Neural progenitor cell (in vitro differentiated cells): ENCODE measurements at regions not wholly inside any gene's neighbourhood (a gene's known extent, or its start where the extent isn't known, plus 50 kb on each side); places are given as distances from the start of the nearest gene placed in this dataset.
"Not testable (repeated sequence)": the region's sequence is repeated elsewhere in the genome, so short reads cannot be mapped to it uniquely, and the experiment has no call there.

Experiments used
- DNase-seq: peaks from one replicate; pipeline ENCODE4 v3.0.0-alpha.2; 2016; ENCODE audit warnings: low spot score
- H2AFZ ChIP-seq: fragments of 200-600 bp; sonication (generic); replicated peaks from 2 replicates; pipeline ENCODE4 v1.6.1; 2016; ENCODE audit warnings: antibody characterized with exemption
- H3F3A ChIP-seq: fragments of 200-600 bp; sonication (generic); 2 replicates; pipeline ENCODE4 v1.6.1; 2016; ENCODE audit warnings: antibody characterized with exemption, low read depth
- H3K27ac ChIP-seq: fragments of 200-600 bp; sonication (generic); 2 replicates; pipeline ENCODE4 v1.5.1; 2016; ENCODE audit warnings: mild to moderate bottlenecking
- H3K27me3 ChIP-seq: fragments of 200-600 bp; sonication (generic); 2 replicates; pipeline ENCODE4 v1.6.1; 2016; ENCODE audit warnings: mild to moderate bottlenecking, moderate library complexity
- H3K36me3 ChIP-seq: fragments of 200-600 bp; sonication (generic); 2 replicates; pipeline ENCODE4 v1.5.1; 2016
- H3K4me1 ChIP-seq: fragments of 200-600 bp; sonication (generic); 2 replicates; pipeline ENCODE4 v1.6.1; 2016; ENCODE audit warnings: mixed run types
- H3K4me2 ChIP-seq: fragments of 200-600 bp; sonication (generic); 2 replicates; pipeline ENCODE4 v1.6.1; 2016
- H3K4me3 ChIP-seq: fragments of 200-600 bp; sonication (generic); 2 replicates; pipeline ENCODE4 v1.5.1; 2016
- H3K79me2 ChIP-seq: fragments of 200-600 bp; sonication (generic); 2 replicates; pipeline ENCODE4 v1.6.1; 2016; ENCODE audit warnings: low read depth
- H3K9ac ChIP-seq: fragments of 200-600 bp; sonication (generic); 2 replicates; pipeline ENCODE4 v1.6.1; 2016
- H3K9me3 ChIP-seq: fragments of 200-600 bp; sonication (generic); 2 replicates; pipeline ENCODE4 v1.5.1; 2016; ENCODE audit warnings: low read depth
- H4K20me1 ChIP-seq: fragments of 200-600 bp; sonication (generic); 2 replicates; pipeline ENCODE4 v1.6.1; 2016; ENCODE audit warnings: low read depth
- H3K27ac Mint-ChIP-seq: 3 replicates; pipeline ENCODE4 v1.8.0; 2021; ENCODE audit warnings: mixed read lengths
- H3K27me3 Mint-ChIP-seq: 2 replicates; pipeline ENCODE4 v1.8.0; 2022; ENCODE audit warnings: low read depth, mild to moderate bottlenecking, inconsistent platforms, moderate library complexity, mixed read lengths; ENCODE audit not compliant: insufficient read depth
- H3K36me3 Mint-ChIP-seq: 3 replicates; pipeline ENCODE4 v1.8.0; 2021; ENCODE audit warnings: mixed read lengths
- H3K4me1 Mint-ChIP-seq: 3 replicates; pipeline ENCODE4 v1.8.0; 2021; ENCODE audit warnings: mixed read lengths
- H3K4me3 Mint-ChIP-seq: 3 replicates; pipeline ENCODE4 v1.8.0; 2021; ENCODE audit warnings: mild to moderate bottlenecking, moderate library complexity, mixed read lengths
- H3K9me3 Mint-ChIP-seq: 3 replicates; pipeline ENCODE4 v1.8.0; 2020; ENCODE audit warnings: mixed read lengths
- CTCF ChIP-seq: fragments of 200-600 bp; sonication (generic); IDR thresholded peaks from 2 replicates; pipeline ENCODE4 v1.5.1; 2017; ENCODE audit warnings: antibody characterized with exemption, mild to moderate bottlenecking
- EZH2 ChIP-seq: fragments of 200-600 bp; sonication (generic); IDR thresholded peaks from 2 replicates; pipeline ENCODE4 v1.6.1; 2017; ENCODE audit warnings: antibody characterized with exemption, mild to moderate bottlenecking, moderate library complexity
- EZH2phosphoT487 ChIP-seq: fragments of 200-600 bp; sonication (generic); IDR thresholded peaks from 2 replicates; pipeline ENCODE4 v1.6.1; 2017; ENCODE audit warnings: antibody characterized with exemption

GRCh38 chr15:34655326-34655725 lies 71.9 kb upstream of the GOLGA8B start:
- Mint-ChIP-seq H3K4me1 (no peaks in the 10 kb centered on the region), H3K9me3 (no peaks in the 10 kb centered on the region), H3K27ac (no peak overlapping the region), H3K27me3 (peaks cover 2% of the 10 kb centered on the region), H3K4me3 (no peak overlapping the region), H3K36me3 (no peaks in the 10 kb centered on the region)
- Histone ChIP-seq H4K20me1 (no peaks in the 10 kb centered on the region), H3K36me3 (no peaks in the 10 kb centered on the region), H3F3A (no peaks in the 10 kb centered on the region), H3K27ac (no peak overlapping the region), H3K9me3 (no peaks in the 10 kb centered on the region), H3K9ac (no peak overlapping the region), H3K79me2 (no peaks in the 10 kb centered on the region), H3K4me2 (no peak overlapping the region), H2AFZ (no peak overlapping the region), H3K4me1 (no peaks in the 10 kb centered on the region), H3K27me3 (no peaks in the 10 kb centered on the region), H3K4me3 (no peak overlapping the region)
- no peak for TF ChIP-seq CTCF
- no peak for TF ChIP-seq EZH2phosphoT487
- TF ChIP-seq EZH2, result no peak
- DNase-seq, result no peak

GRCh38 chr15:34654625-34655024 lies 71.2 kb upstream of the GOLGA8B start:
- Mint-ChIP-seq H3K4me1 (no peaks in the 10 kb centered on the region), H3K36me3 (no peaks in the 10 kb centered on the region), H3K9me3 (no peaks in the 10 kb centered on the region), H3K4me3 (no peak overlapping the region), H3K27me3 (peaks cover 2% of the 10 kb centered on the region), H3K27ac (no peak overlapping the region)
- Histone ChIP-seq H3K4me2 (no peak overlapping the region), H3K79me2 (no peaks in the 10 kb centered on the region), H4K20me1 (no peaks in the 10 kb centered on the region), H3F3A (no peaks in the 10 kb centered on the region), H3K27me3 (no peaks in the 10 kb centered on the region), H3K4me1 (no peaks in the 10 kb centered on the region), H3K36me3 (no peaks in the 10 kb centered on the region), H2AFZ (no peak overlapping the region), H3K27ac (no peak overlapping the region), H3K4me3 (no peak overlapping the region), H3K9me3 (no peaks in the 10 kb centered on the region), H3K9ac (no peak overlapping the region)
- TF ChIP-seq CTCF (no peak), EZH2 (no peak), EZH2phosphoT487 (no peak)
- no peak for DNase-seq

DNA sequence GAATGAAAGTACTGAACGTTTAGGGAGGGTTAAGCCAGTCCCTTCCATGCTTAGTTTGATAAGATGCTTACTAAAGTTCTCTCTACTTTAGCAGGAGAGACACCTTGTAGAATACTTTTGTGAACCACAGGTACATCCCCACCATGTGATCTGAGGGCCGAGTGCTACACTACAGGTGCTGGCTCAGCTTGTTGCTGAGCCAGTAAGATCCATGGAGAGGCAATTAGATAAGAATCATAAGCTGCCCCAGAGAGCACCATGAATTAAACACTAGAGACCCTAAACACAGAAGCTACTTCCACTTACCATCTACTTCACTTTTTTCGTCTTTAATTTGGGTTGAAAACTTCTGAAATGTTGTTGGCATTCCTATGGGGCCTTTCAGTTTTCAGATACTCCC lies 70.5 kb upstream of the GOLGA8B start:
- no peaks in the 10 kb centered on the region for H3K36me3 Mint-ChIP-seq
- no peaks in the 10 kb centered on the region for H3F3A ChIP-seq
- no peaks in the 10 kb centered on the region for H3K4me1 Mint-ChIP-seq
- H3K27me3 Mint-ChIP-seq, result peaks cover 2% of the 10 kb centered on the region
- no peak for TF ChIP-seq EZH2phosphoT487
- TF ChIP-seq CTCF, result no peak
- no peak for TF ChIP-seq EZH2
- no peaks in the 10 kb centered on the region for H3K27me3 ChIP-seq
- no peaks in the 10 kb centered on the region for H3K36me3 ChIP-seq
- H3K9ac ChIP-seq, result no peak overlapping the region
- H3K27ac Mint-ChIP-seq, result no peak overlapping the region
- H3K4me1 ChIP-seq, result no peaks in the 10 kb centered on the region
- no peak for DNase-seq
- no peak overlapping the region for H2AFZ ChIP-seq
- H3K4me2 ChIP-seq, result no peak overlapping the region
- H3K9me3 ChIP-seq, result no peaks in the 10 kb centered on the region
- H3K27ac ChIP-seq, result no peak overlapping the region
- no peaks in the 10 kb centered on the region for H3K79me2 ChIP-seq
- H3K4me3 Mint-ChIP-seq, result no peak overlapping the region
- no peaks in the 10 kb centered on the region for H3K9me3 Mint-ChIP-seq
- no peaks in the 10 kb centered on the region for H4K20me1 ChIP-seq
- no peak overlapping the region for H3K4me3 ChIP-seq

DNA sequence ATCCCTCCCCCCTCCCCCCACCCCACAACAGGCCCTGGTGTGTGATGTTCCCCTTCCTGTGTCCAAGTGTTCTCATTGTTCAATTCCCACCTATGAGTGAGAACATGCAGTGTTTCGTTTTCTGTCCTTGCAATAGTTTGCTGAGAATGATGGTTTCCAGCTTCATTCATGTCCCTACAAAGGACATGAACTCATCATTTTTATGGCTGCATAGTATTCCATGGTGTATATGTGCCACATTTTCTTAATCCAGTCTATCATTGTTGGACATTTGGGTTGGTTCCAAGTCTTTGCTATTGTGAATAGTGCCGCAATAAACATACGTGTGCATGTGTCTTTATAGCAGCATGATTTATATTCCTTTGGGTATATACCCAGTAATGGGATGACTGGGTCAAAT lies 69.9 kb upstream of the GOLGA8B start:
- not testable (repeated sequence) for H3F3A ChIP-seq, H3K4me3 ChIP-seq, H4K20me1 ChIP-seq, H3K9me3 Mint-ChIP-seq, H3K9ac ChIP-seq, H3K79me2 ChIP-seq, H3K4me1 ChIP-seq, H2AFZ ChIP-seq, H3K27ac ChIP-seq, H3K4me3 Mint-ChIP-seq, H3K36me3 Mint-ChIP-seq, H3K4me1 Mint-ChIP-seq, H3K36me3 ChIP-seq, H3K4me2 ChIP-seq, H3K9me3 ChIP-seq, H3K27me3 Mint-ChIP-seq, H3K27me3 ChIP-seq, DNase-seq, H3K27ac Mint-ChIP-seq
